ENCODE measurements at regions not wholly inside any gene's neighbourhood (a gene's known extent, or its start where the extent isn't known, plus 50 kb on each side); places are given as distances from the start of the nearest gene placed in this dataset.

- TF ChIP-seq, protein P1, sequence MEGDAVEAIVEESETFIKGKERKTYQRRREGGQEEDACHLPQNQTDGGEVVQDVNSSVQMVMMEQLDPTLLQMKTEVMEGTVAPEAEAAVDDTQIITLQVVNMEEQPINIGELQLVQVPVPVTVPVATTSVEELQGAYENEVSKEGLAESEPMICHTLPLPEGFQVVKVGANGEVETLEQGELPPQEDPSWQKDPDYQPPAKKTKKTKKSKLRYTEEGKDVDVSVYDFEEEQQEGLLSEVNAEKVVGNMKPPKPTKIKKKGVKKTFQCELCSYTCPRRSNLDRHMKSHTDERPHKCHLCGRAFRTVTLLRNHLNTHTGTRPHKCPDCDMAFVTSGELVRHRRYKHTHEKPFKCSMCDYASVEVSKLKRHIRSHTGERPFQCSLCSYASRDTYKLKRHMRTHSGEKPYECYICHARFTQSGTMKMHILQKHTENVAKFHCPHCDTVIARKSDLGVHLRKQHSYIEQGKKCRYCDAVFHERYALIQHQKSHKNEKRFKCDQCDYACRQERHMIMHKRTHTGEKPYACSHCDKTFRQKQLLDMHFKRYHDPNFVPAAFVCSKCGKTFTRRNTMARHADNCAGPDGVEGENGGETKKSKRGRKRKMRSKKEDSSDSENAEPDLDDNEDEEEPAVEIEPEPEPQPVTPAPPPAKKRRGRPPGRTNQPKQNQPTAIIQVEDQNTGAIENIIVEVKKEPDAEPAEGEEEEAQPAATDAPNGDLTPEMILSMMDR (conservative IDR thresholded peaks at IDR 0.05 in 1 of 2, IDR thresholded peaks at IDR 0.05 in 1 of 2; ENCODE audit: extremely low read depth in 1 of 2, insufficient read depth in 1 of 2, low read depth in 1 of 2, low read length in 2 of 2), result no peak
- TF ChIP-seq EZH2 (IDR thresholded peaks at IDR 0.05; ENCODE audit: borderline replicate concordance, low read length), result no peak
These were observed 934.4 kb downstream of the HACE1 start for GRCh38 chr6:103925317-103925716.
